ENCODE measurements at regions not wholly inside any gene's neighbourhood (a gene's known extent, or its start where the extent isn't known, plus 50 kb on each side); places are given as distances from the start of the nearest gene placed in this dataset.

DNA sequence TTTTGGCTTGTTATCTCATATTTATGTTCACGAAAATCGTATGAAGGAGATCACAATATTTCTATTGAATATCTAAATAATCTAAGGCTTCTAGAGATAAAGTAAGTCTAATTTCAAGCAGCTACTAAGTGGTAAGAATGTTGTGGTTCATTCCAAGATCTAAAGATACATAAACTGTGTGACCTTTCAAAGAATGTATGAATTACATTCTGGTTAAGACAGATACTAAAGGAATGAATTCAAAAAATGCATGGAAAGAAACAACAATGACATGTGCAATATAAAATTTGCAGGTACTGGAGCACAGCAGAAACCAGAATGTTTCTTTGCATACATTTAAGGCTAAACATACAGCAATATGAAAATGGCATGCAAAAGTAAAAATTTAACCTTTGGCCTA, 1214.6 kb downstream of the CDH8 start (continued):
- TF ChIP-seq POLR2AphosphoS2 (IDR thresholded peaks at IDR 0.05; ENCODE audit: low read depth, low read length) (no peak), RUNX3 (IDR thresholded peaks at IDR 0.05; ENCODE audit: low read length) (no peak), IRF4 (IDR thresholded peaks at IDR 0.05; ENCODE audit: low read depth, low read length) (no peak), ZBED1 (IDR thresholded peaks at IDR 0.05; ENCODE audit: borderline replicate concordance) (no peak)

DNA sequence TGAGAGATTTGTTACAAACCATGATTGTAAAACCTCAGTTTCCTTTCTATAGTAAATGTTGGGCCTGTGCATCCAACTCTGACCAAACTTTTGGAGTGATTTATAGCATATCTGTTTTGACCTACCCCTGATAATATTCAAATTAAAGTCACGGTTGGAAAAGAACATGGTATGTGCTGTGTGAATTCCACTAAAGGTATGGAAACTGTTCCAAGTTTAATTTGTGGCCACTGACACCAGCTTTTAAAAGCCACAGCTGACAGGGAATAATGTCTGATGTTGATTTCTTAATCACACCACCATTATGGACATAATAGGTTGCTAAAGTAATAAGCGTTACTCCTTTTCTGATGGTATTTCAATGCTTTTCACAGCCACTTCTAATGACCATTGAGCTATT, 1215.9 kb downstream of the CDH8 start:
- ChIA-PET SMC1A (ENCODE audit: uncharacterized antibody, unreplicated experiment) (no interaction called here), CTCF (no interaction called here), RAD21 (ENCODE audit: unreplicated experiment) (no interaction called here), POLR2A (no interaction called here)
- Histone ChIP-seq H3K79me2 (ENCODE audit: control insufficient read depth, insufficient read depth, low read length) (no peaks in the 10 kb centered on the region), H3K36me3 (ENCODE audit: control insufficient read depth in 2 of 2, insufficient read depth in 2 of 2, low read length in 1 of 2) (no peaks in the 10 kb centered on the region), H3K27me3 (replicated peaks in 1 of 2; ENCODE audit: control insufficient read depth in 2 of 2, insufficient read depth in 2 of 2, low read length in 1 of 2) (no peaks in the 10 kb centered on the region), H2AFZ (ENCODE audit: control insufficient read depth, low read depth, low read length) (no peak overlapping the region), H3K4me3 (no peak overlapping the region), H4K20me1 (ENCODE audit: control insufficient read depth, insufficient read depth) (no peaks in the 10 kb centered on the region), H3K27ac (ENCODE audit: control insufficient read depth, insufficient read depth) (no peak overlapping the region), H3K9ac (ENCODE audit: control insufficient read depth, insufficient read depth, low read length) (no peak overlapping the region), H3K9me3 (replicated peaks; ENCODE audit: control insufficient read depth, insufficient read depth, low read length) (no peaks in the 10 kb centered on the region), H3K4me1 (ENCODE audit: control insufficient read depth, insufficient read depth, low read length) (no peaks in the 10 kb centered on the region), H3K4me2 (ENCODE audit: control insufficient read depth, insufficient read depth) (no peak overlapping the region)
- ATAC-seq: no peak
- BruUV-seq (replicated peaks): no TSS peak
- DNase-seq (ENCODE audit: low read depth, low spot score): no peak
- WGBS (ENCODE audit: insufficient coverage, insufficient replicate concordance, low lambda C conversion rate, missing lambda C conversion rate): 49% methylated on average over 2 of the region's 2 CpGs
- intact Hi-C loops (cut with micrococcal nuclease; ENCODE audit: unreplicated experiment) (no loop called here), in situ Hi-C loops (cut with MboI) (no loop called here)
- TF ChIP-seq SKIL (IDR thresholded peaks at IDR 0.05; ENCODE audit: low read depth, poor library complexity, severe bottlenecking) (no peak), HDGF (IDR thresholded peaks at IDR 0.05) (no peak), ESRRA (IDR thresholded peaks at IDR 0.05; ENCODE audit: low read length) (no peak)
- FAIRE-seq: no peak
